Ovary (tissue), 7 donors: ENCODE measurements at regions not wholly inside any gene's neighbourhood (a gene's known extent, or its start where the extent isn't known, plus 50 kb on each side); places are given as distances from the start of the nearest gene placed in this dataset.

Experiments used
- DNase-seq, 5 donors: peaks; one replicate each; pipeline ENCODE4 v3.0.0-alpha.2; 2019 to 2020
- H3K27ac ChIP-seq, 2 donors: fragments of 200-600 bp; one replicate each; pipeline versions ENCODE4 v1.5.1 to v1.8.0; 2019 to 2022
- H3K27me3 ChIP-seq: fragments of 200-600 bp; one replicate; pipeline ENCODE4 v1.8.0; 2022
- H3K36me3 ChIP-seq: fragments of 200-600 bp; sonication (generic); one replicate; pipeline ENCODE4 v1.5.1; 2019
- H3K4me1 ChIP-seq: one replicate; pipeline ENCODE4 v1.8.1; 2013; ENCODE audit warnings: mild to moderate bottlenecking, moderate library complexity; ENCODE audit not compliant: insufficient read depth
- H3K4me3 ChIP-seq: fragments of 200-600 bp; sonication (generic); one replicate; pipeline ENCODE4 v1.5.1; 2017
- H3K9me3 ChIP-seq, 2 donors: fragments of 200-600 bp in 1 of 2; sonication (generic) in 1 of 2; one replicate each; pipeline versions ENCODE4 v1.5.1 to v1.8.1; 2013 to 2019; ENCODE audit warnings: mild to moderate bottlenecking in 1 of 2, moderate library complexity in 1 of 2
- CTCF ChIP-seq, 3 donors: fragments of 450-650 bp in 2 of 3; fragments of 200-600 bp in 1 of 3; IDR thresholded peaks; one replicate each; pipeline versions ENCODE4 v1.5.1 to v1.8.0; 2016 to 2022; ENCODE audit warnings: antibody characterized with exemption in 3 of 3, mild to moderate bottlenecking in 1 of 3
- EP300 ChIP-seq: sonication (generic); formaldehyde crosslinking; IDR thresholded peaks from one replicate; pipeline ENCODE4 v1.6.1; 2017; ENCODE audit warnings: antibody characterized with exemption
- POLR2A ChIP-seq: fragments of 450-650 bp; IDR thresholded peaks from one replicate; pipeline ENCODE4 v1.6.1; 2017; ENCODE audit warnings: antibody characterized with exemption, mild to moderate bottlenecking, moderate library complexity
- WGBS, 3 donors: extraction: QIAGEN DNeasy Blood & Tissue Kit in 1 of 3; methylation state at CpG; one replicate each; pipeline versions ENCODE4 v1.1.5 to v1.1.7; 2013 to 2017; 5-methylcytosine and 5-hydroxymethylcytosine counted together
- intact Hi-C, 4 donors: fragments of 100-400 bp; cut with DNase I; formaldehyde crosslinking; loops; one replicate each; pipeline versions ENCODE4 v1.11.0 to v1.15.1; 2022 to 2023
- donor health status: DM: no; HTN: no; CAD: no; lungs with moderate emphysema.
- donor health status: DM: no; HTN: no; CAD: no.
- donor health status: Bipolar disorder and iron deficiency.
- donor health status: DM: no; HTN: no; CAD: no.
- donor health status: DM: yes; HTN: yes; CAD: no.

- TF ChIP-seq EP300 (no peak), POLR2A (no peak), CTCF (IDR thresholded peaks at IDR 0.05) (no peak)
- Histone ChIP-seq H3K27ac (no peak overlapping the region), H3K9me3 (no peaks in the 10 kb centered on the region), H3K36me3 (no peaks in the 10 kb centered on the region), H3K27me3 (no peaks in the 10 kb centered on the region), H3K4me3 (no peak overlapping the region), H3K4me1 (no peaks in the 10 kb centered on the region)
- 64 to 78% (median 65%) methylated on average over 4 of the region's 4 CpGs for WGBS, 3 donors
- DNase-seq, result no peak
- intact Hi-C loops, result no loop called here
These were observed 342.8 kb upstream of the AGA start for GRCh38 chr4:177785000-177785399.

GRCh38 chr4:177789610-177790009 lies 347.4 kb upstream of the AGA start:
- H3K27ac ChIP-seq, result no peak overlapping the region
- no peaks in the 10 kb centered on the region for H3K36me3 ChIP-seq
- TF ChIP-seq CTCF (IDR thresholded peaks at IDR 0.05), result no peak
- no peak for TF ChIP-seq POLR2A
- TF ChIP-seq EP300, result no peak
- intact Hi-C loops, result no loop called here
- no peak overlapping the region for H3K4me3 ChIP-seq
- 82% methylated on average over 4 of the region's 4 CpGs for WGBS, 3 donors
- H3K27me3 ChIP-seq, result no peaks in the 10 kb centered on the region
- H3K9me3 ChIP-seq, result no peaks in the 10 kb centered on the region
- no peak for DNase-seq
- H3K4me1 ChIP-seq, result no peaks in the 10 kb centered on the region

DNA sequence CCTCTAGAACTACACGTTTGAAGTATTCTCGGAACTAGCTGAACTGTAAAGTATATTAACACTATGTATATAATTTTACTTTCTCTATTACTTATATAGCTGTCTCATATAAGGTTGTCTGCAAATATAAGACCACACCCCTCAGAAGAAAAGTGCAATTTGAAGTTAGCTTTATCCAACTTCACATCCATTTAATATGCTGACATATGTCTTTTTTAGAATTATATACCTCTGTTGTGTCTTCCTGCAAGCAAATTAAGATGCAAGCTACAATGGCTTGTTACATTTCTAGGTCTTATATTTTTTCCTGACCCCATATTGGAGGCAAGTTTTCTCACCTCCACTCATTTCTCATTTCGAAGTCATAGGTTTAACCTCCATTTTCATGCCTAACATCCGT lies 349.0 kb upstream of the AGA start:
- Histone ChIP-seq H3K36me3 (no peaks in the 10 kb centered on the region), H3K4me1 (no peaks in the 10 kb centered on the region), H3K9me3 (no peaks in the 10 kb centered on the region), H3K4me3 (no peak overlapping the region), H3K27me3 (no peaks in the 10 kb centered on the region), H3K27ac (no peak overlapping the region)
- TF ChIP-seq CTCF (IDR thresholded peaks at IDR 0.05), result no peak
- TF ChIP-seq EP300, result no peak
- TF ChIP-seq POLR2A, result no peak
- WGBS, 3 donors, result 79 to 86% (median 81%) methylated on average over 4 of the region's 4 CpGs
- intact Hi-C loops, result no loop called here
- no peak for DNase-seq

DNA sequence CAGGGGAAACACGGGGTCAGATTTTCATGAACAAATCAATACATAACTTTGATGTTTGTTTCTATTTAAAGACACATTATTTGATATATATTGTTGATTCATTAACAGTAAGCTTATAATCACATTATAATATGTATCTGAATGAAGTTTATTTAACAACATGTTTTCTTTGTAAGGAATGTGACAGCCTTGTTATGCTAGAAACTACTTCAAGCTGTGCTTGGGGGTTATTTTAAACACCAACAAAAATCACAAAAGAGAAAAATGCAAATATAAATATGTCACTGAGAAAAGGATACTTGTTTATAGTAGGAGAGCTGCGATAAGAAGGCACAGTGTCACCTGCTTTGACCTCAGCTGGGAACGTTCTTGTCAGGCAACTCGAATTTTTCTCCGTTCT lies 354.6 kb upstream of the AGA start:
- Histone ChIP-seq H3K27ac (no peak overlapping the region), H3K36me3 (no peaks in the 10 kb centered on the region), H3K9me3 (no peaks in the 10 kb centered on the region), H3K4me3 (no peak overlapping the region), H3K4me1 (no peaks in the 10 kb centered on the region), H3K27me3 (no peaks in the 10 kb centered on the region)
- DNase-seq, result no peak
- no peak for TF ChIP-seq POLR2A
- no peak for TF ChIP-seq CTCF (IDR thresholded peaks at IDR 0.05)
- TF ChIP-seq EP300, result no peak
- 1 to 26% (median 3%) methylated on average over 5 of the region's 5 CpGs for WGBS, 3 donors
- intact Hi-C loops, result no loop called here

DNA sequence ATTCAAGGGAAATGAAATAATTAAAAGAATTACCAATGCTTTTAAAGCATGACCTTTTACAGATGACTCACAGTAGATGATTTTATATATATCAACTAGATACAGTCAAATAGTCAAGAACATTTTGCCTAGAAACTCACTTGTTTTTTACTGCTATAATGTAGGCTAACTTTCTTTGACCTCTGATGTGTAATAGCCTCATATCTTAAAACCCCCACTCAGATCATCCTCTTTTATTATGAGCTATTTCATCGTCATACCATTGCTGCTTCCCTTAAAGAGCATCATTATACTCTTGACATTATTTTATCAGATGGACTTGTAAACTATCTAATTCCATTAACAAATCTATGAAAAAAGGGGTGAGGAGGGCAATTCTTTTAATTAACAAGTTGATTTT lies 355.9 kb upstream of the AGA start:
- Histone ChIP-seq H3K27ac (no peak overlapping the region), H3K27me3 (no peaks in the 10 kb centered on the region), H3K9me3 (no peaks in the 10 kb centered on the region), H3K4me3 (no peak overlapping the region), H3K4me1 (no peaks in the 10 kb centered on the region), H3K36me3 (no peaks in the 10 kb centered on the region)
- WGBS, 3 donors, result 0 to 90% (median 42%) methylated on average over 1 of the region's 1 CpG
- no peak for DNase-seq
- intact Hi-C loops, result no loop called here
- TF ChIP-seq POLR2A (no peak), CTCF (IDR thresholded peaks at IDR 0.05) (no peak), EP300 (no peak)
